Prostate gland (tissue), 2 donors: ENCODE measurements at regions not wholly inside any gene's neighbourhood (a gene's known extent, or its start where the extent isn't known, plus 50 kb on each side); places are given as distances from the start of the nearest gene placed in this dataset.

ENCODE experiments used
- POLR2A ChIP-seq: fragments of 450-650 bp; IDR thresholded peaks from one replicate; pipeline ENCODE4 v1.6.1; 2016; ENCODE audit warnings: antibody characterized with exemption, mild to moderate bottlenecking
- TF ChIP-seq, protein P1 (sequence below), 4 experiments: fragments of 200-600 bp in 2 of 4; fragments of 450-650 bp in 2 of 4; sonication (generic) in 2 of 4; IDR thresholded peaks; 1 replicate in 3 of 4; 2 replicates in 1 of 4; pipeline ENCODE4 v1.5.1; 2016 to 2019; ENCODE audit warnings: antibody characterized with exemption in 4 of 4, mild to moderate bottlenecking in 2 of 4, moderate library complexity in 2 of 4

DNA sequence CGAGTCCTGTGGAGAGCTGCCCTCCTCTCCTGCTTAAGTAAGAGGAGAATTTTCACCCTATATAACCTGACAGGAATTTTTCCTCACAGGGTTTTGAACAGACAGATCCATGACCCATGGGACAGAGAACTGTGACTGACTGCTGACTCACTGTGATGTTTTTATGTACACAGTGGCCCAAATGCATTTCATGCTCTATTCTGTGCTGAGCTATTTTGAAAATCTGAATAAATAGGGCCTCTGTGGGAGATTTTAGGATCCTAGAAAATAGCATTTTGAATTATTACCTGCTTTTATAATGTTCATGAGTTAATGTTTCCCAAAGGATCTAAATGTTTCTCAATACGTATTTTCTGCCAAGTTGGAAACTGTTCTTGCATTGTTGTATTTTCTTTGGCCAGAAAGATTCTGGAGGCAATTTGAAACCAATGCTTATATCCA, 577.4 kb downstream of the HTR1B start:
- TF ChIP-seq, protein P1, sequence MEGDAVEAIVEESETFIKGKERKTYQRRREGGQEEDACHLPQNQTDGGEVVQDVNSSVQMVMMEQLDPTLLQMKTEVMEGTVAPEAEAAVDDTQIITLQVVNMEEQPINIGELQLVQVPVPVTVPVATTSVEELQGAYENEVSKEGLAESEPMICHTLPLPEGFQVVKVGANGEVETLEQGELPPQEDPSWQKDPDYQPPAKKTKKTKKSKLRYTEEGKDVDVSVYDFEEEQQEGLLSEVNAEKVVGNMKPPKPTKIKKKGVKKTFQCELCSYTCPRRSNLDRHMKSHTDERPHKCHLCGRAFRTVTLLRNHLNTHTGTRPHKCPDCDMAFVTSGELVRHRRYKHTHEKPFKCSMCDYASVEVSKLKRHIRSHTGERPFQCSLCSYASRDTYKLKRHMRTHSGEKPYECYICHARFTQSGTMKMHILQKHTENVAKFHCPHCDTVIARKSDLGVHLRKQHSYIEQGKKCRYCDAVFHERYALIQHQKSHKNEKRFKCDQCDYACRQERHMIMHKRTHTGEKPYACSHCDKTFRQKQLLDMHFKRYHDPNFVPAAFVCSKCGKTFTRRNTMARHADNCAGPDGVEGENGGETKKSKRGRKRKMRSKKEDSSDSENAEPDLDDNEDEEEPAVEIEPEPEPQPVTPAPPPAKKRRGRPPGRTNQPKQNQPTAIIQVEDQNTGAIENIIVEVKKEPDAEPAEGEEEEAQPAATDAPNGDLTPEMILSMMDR (IDR thresholded peaks at IDR 0.05), result no peak
- TF ChIP-seq POLR2A, result no peak
